ENCODE measurements at regions not wholly inside any gene's neighbourhood (a gene's known extent, or its start where the extent isn't known, plus 50 kb on each side); places are given as distances from the start of the nearest gene placed in this dataset.
"Not testable (repeated sequence)": the region's sequence is repeated elsewhere in the genome, so short reads cannot be mapped to it uniquely, and the experiment has no call there.

DNA sequence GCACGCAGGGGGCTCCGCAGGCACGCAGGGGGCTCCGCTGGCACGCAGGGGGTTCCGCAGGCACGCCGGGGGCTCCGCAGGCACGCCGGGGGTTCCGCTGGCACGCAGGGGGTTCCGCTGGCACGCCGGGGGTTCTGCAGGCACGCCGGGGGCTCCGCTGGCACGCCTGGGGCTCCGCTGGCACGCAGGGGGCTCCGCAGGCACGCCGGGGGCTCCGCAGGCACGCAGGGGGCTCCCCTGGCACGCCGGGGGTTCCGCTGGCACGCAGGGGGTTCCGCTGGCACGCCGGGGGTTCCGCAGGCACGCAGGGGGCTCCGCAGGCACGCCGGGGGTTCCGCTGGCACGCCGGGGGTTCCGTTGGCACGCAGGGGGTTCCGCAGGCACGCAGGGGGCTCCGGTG is 138.8 kb upstream of the ALKAL2 start:
- not testable (repeated sequence) for TF ChIP-seq EZH2 (IDR thresholded peaks at IDR 0.05); POLR2A (IDR thresholded peaks at IDR 0.05; ENCODE audit: borderline replicate concordance, extremely low read depth, insufficient read depth, insufficient read length)

Data from HCT116 (cell line).